C4-2B (cell line): ENCODE measurements at regions not wholly inside any gene's neighbourhood (a gene's known extent, or its start where the extent isn't known, plus 50 kb on each side); places are given as distances from the start of the nearest gene placed in this dataset.

Experiments
- CTCF ChIP-seq: fragments of 450-650 bp; conservative IDR thresholded peaks from 2 replicates; pipeline ENCODE4 v1.5.1; 2017; ENCODE audit warnings: mild to moderate bottlenecking
- ZFX ChIP-seq: fragments of 450-650 bp; IDR thresholded peaks from 2 replicates; pipeline ENCODE4 v1.6.1; 2017

DNA sequence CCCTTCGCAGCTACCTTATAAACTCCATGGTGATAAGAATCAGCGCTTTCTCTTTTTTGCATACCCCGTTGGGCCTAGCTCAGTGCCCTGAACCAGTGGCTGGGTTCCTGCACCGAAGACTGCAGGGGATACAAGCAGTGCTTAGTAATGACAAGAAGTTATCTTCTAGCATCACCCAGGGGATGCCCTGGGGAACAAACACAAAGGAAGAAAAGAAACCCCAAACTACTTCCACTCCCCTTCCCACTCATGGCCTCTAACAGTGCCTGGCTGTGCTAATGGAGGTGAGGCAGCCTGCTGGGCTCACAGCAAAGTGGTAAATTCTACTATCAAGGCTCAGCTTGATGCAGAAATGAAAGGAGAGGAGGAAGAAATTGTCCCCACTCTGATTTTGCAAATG lies 314.7 kb downstream of the TXNL1 start:
- no peak for TF ChIP-seq CTCF
- no peak for TF ChIP-seq ZFX
